ENCODE measurements at regions not wholly inside any gene's neighbourhood (a gene's known extent, or its start where the extent isn't known, plus 50 kb on each side); places are given as distances from the start of the nearest gene placed in this dataset.

- Histone ChIP-seq H3K36me3 (no peaks in the 10 kb centered on the region), H3K27me3 (no peaks in the 10 kb centered on the region), H3K9ac (ENCODE audit: low read depth in 2 of 2, low read length in 2 of 2) (no peak overlapping the region), H3K4me3 (no peak overlapping the region), H3K27ac (no peak overlapping the region), H3K9me3 (no peaks in the 10 kb centered on the region), H3K4me1 (no peaks in the 10 kb centered on the region)
- TF ChIP-seq, protein P1, sequence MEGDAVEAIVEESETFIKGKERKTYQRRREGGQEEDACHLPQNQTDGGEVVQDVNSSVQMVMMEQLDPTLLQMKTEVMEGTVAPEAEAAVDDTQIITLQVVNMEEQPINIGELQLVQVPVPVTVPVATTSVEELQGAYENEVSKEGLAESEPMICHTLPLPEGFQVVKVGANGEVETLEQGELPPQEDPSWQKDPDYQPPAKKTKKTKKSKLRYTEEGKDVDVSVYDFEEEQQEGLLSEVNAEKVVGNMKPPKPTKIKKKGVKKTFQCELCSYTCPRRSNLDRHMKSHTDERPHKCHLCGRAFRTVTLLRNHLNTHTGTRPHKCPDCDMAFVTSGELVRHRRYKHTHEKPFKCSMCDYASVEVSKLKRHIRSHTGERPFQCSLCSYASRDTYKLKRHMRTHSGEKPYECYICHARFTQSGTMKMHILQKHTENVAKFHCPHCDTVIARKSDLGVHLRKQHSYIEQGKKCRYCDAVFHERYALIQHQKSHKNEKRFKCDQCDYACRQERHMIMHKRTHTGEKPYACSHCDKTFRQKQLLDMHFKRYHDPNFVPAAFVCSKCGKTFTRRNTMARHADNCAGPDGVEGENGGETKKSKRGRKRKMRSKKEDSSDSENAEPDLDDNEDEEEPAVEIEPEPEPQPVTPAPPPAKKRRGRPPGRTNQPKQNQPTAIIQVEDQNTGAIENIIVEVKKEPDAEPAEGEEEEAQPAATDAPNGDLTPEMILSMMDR (IDR thresholded peaks at IDR 0.05) = no peak
- no peak for DNase-seq
- intact Hi-C loops (cut with DNase I) = no loop called here
Observed at GRCh38 chr1:65042467-65042866, 76.1 kb upstream of the JAK1 start.

DNA sequence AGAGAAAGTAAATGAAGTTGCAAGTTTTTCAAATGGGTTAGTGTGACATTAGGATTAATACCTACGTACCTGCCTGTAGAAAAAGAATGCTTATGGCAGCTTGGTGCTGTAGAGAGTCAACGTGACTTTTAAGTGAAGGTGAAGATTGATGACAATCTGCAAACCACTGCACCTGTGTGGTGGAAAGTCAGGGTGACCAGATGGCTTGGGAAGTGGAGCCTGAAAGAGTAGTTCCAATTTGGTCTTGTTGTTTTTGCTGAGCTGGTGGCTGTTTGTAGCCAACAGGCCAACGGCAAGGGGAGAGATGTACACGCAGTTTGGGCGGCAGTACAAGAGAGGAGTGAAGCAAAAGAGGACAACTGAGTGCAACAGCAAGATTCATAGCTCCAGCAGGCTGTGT lies 78.1 kb upstream of the JAK1 start:
- no peaks in the 10 kb centered on the region for H3K9me3 ChIP-seq
- no peaks in the 10 kb centered on the region for H3K4me1 ChIP-seq
- intact Hi-C loops (cut with DNase I) = no loop called here
- TF ChIP-seq, protein P1 (IDR thresholded peaks at IDR 0.05) = no peak
- H3K27me3 ChIP-seq = no peaks in the 10 kb centered on the region
- no peak overlapping the region for H3K4me3 ChIP-seq
- H3K9ac ChIP-seq (ENCODE audit: low read depth in 2 of 2, low read length in 2 of 2) = no peak overlapping the region
- H3K27ac ChIP-seq = no peak overlapping the region
- no peak for DNase-seq
- no peaks in the 10 kb centered on the region for H3K36me3 ChIP-seq

GRCh38 chr1:65045022-65045817 lies 78.9 kb upstream of the JAK1 start:
- no peak for DNase-seq
- intact Hi-C loops (cut with DNase I) = no loop called here

GRCh38 chr1:65048335-65048734 lies 82.0 kb upstream of the JAK1 start:
- no peak overlapping the region for H3K4me3 ChIP-seq
- H3K36me3 ChIP-seq = no peaks in the 10 kb centered on the region
- TF ChIP-seq, protein P1 (IDR thresholded peaks at IDR 0.05) = no peak
- no peak overlapping the region for H3K9ac ChIP-seq (ENCODE audit: low read depth in 2 of 2, low read length in 2 of 2)
- no peaks in the 10 kb centered on the region for H3K9me3 ChIP-seq
- no peak for DNase-seq
- intact Hi-C loops (cut with DNase I) = no loop called here
- peaks cover 6% of the 10 kb centered on the region for H3K4me1 ChIP-seq
- no peak overlapping the region for H3K27ac ChIP-seq
- no peaks in the 10 kb centered on the region for H3K27me3 ChIP-seq

More at GRCh38 chr1:65045022-65045817, 78.9 kb upstream of the JAK1 start:
- TF ChIP-seq, protein P1 (IDR thresholded peaks at IDR 0.05) = no peak
- Histone ChIP-seq H3K4me1 (no peaks in the 10 kb centered on the region), H3K27me3 (no peaks in the 10 kb centered on the region), H3K4me3 (no peak overlapping the region), H3K27ac (no peak overlapping the region), H3K9ac (ENCODE audit: low read depth in 2 of 2, low read length in 2 of 2) (no peak overlapping the region), H3K36me3 (no peaks in the 10 kb centered on the region), H3K9me3 (no peaks in the 10 kb centered on the region)

GRCh38 chr1:65049941-65050713 lies 83.8 kb upstream of the JAK1 start:
- intact Hi-C loops (cut with DNase I) = no loop called here
- TF ChIP-seq, protein P1 (IDR thresholded peaks at IDR 0.05) = no peak
- no peaks in the 10 kb centered on the region for H3K27me3 ChIP-seq
- DNase-seq = no peak
- H3K9ac ChIP-seq (ENCODE audit: low read depth in 2 of 2, low read length in 2 of 2) = no peak overlapping the region
- H3K9me3 ChIP-seq = no peaks in the 10 kb centered on the region
- peaks cover 6% of the 10 kb centered on the region for H3K4me1 ChIP-seq
- no peak overlapping the region for H3K27ac ChIP-seq
- no peaks in the 10 kb centered on the region for H3K36me3 ChIP-seq
- no peak overlapping the region for H3K4me3 ChIP-seq

All from colonic mucosa (tissue), 4 donors.